ENCODE measurements at regions not wholly inside any gene's neighbourhood (a gene's known extent, or its start where the extent isn't known, plus 50 kb on each side); places are given as distances from the start of the nearest gene placed in this dataset.

- DNase-seq = no peak
Measured at GRCh38 chr4:163582703-163583102, 88.2 kb downstream of the TMA16 start.

GRCh38 chr4:163587867-163588266 lies 93.4 kb downstream of the TMA16 start:
- DNase-seq = no peak

DNA sequence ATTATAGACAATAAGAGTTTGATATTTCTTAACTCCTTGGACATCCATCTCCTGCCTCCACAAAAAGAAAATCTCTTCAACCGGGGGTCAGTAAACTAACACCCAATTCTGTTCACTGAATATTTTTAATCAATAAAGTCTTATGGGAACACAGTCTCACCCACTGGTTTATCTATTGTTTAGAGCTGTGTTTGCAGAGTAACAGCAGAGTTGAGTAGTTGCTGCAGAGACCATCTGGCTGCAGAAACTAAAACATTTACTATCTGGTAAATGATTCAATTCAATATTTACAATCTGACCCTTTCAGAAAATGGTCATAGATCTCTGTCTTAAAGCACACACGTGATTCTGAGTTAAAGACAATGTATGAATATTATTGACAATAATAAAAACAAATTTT lies 94.0 kb downstream of the TMA16 start:
- no peak for DNase-seq

- DNase-seq = no peak
Measured at GRCh38 chr4:163590103-163590502, 95.6 kb downstream of the TMA16 start.

DNA sequence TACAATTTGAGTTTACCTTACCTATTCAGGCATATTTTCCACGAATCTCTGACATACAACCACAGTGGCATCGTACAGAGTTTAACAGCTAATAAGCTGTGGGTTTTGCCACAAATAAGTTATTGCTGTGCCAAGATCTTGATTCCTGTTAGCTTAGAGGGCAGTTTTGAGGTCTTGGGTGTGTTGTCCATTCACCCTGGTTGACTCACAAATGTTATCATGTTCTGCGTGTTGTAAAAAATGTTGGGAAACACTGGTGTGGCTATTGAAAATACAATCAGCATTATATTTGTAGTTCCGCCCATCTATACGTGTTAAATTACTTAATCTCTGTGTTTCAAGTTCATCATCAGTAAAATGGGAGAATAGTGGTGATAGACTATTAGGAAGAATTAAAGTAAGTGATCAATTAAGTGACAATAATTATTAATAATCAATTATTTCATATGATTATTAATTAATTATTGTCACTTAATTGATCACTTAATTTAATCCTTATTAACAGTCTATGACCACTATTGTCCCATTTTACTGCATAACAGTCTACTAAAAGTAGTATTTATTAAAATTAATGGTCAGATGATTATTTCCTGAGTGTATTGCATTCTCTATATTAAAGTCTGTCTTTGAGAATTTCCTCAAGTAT lies 96.3 kb downstream of the TMA16 start:
- DNase-seq = no peak

DNA sequence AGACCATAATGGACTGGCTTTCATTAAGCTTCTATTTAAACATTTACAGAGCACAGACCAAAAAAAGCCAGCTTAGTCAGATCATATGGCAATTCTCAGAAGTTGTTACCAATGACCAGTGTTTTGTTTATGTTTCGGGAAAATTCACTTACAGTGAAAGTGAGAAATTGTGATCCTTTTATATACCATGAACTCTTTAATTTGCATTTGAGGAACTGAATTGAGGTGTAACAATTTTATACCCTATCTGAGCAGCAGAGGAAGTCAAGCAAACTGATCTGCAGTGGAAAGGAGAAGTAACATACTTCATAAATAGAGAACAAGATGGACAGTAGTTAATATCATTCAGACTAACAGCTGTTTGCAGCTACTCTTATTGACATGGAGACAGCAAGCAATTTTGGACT lies 97.1 kb downstream of the TMA16 start:
- DNase-seq = no peak

GRCh38 chr4:163592212-163592611 lies 97.7 kb downstream of the TMA16 start:
- DNase-seq = no peak

DNA sequence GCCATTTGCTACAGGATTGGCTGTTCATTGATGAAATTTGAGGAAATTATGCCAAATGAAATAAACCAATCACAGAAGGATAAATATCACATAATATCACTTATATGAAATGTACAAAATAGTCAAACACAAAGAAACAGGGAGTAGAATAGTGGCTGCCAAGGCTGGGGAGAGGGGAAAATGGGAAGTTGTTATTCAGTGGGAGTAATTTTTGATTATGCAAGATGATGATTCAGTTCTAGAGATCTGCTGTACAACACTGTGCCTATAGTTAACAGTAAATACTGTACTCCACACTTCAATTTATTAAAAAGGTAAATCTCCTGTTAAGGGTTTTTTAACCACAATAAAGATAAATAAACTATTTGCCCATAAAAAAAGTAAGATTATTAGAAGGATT lies 101.1 kb downstream of the TMA16 start:
- no peak for DNase-seq

DNA sequence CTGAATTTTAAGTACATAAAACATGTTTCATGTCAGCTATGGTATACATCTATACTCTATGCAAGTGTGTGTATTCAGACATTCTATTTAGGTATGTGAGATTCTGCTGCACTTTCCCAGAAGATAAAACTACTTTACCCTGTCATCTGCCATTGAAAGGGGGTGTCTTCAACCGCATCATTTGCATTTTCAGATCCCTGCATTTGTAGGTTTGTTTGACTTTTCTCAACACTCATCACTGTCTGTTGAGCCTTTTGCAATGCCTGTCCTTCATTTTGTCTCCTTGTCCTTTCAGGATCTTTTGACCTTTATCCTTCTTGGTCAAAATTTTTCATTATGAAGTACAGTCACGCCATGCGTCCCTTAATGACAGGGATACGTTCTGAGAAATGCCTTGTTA lies 103.5 kb downstream of the TMA16 start:
- no peak for DNase-seq

GRCh38 chr4:163598489-163598888 lies 104.0 kb downstream of the TMA16 start:
- DNase-seq = no peak

DNA sequence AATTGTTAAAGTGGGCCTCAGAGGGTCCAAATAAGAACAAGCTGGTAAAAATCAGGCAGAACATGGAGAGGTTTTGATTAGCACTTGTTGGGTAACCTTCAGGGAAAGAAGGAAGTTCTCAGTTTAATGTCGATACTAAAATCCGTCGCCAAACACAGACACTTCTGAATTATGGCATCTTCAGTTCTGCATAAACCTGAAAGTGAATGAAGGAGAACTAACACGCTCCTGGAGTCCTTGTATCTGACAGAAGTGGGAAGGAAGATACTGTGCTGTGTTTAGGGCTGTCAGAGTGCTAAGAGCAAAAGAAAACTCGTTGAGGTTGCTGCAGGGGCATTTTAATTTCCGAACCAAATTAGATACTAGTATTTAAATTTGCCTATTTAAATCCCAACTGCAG lies 106.2 kb downstream of the TMA16 start:
- DNase-seq = no peak

DNA sequence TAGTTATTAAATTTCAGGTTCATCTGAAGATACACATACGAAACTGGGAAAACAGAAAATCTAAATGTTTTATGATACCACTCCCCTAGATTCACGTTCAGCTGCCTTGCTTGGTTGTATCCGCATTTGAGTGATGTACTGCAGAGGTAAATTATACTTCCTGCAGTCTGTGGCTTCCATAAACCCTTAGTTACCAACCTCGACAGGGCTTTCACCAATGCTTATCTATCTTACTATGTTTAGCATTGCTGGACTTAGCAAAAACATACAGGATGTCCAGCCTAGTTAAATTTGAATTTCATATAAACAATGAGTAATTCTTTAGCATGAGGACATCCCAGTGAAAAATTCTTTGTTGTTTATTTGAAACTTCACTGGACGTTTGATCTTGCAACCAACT lies 108.8 kb downstream of the TMA16 start:
- no peak for DNase-seq

- DNase-seq = no peak
Measured at GRCh38 chr4:163606896-163607691, 112.6 kb downstream of the TMA16 start.

DNA sequence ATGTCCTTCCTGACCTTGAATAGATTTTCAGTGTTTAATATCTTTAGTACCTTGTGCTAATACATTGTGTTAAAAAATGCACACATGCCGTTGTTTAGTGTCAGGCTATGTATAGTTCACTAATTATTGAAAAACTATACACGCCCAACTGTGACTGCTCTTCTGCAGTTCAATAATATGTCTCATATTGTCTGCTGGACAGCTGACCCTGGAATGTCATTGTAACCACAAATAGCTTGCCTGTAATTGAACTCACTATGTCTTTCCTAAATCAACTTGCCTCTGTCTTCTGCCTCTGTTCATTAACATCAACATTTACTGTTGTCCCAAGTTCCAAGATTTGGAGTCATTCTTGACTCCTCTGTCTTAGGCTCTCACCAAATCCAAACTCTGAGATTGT lies 114.5 kb downstream of the TMA16 start:
- DNase-seq = no peak

DNA sequence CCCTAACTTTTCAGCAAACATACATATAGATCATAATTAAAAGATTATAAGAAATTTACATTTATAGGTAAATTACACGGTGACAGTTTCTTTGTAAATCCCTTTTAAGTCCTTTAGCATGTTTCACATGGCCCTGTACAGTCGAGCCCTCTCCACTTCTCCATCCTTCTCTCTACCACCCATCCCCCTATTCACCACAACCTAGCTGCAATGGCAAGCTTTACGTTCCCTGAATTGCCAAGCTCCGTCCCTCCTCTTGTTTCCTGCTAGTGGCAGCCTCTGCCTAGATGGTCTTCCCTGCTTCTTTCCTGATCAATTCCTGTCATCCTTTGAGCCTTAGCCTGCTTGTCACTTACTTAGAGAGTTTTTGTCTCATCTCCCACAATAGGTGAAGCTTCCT lies 116.2 kb downstream of the TMA16 start:
- no peak for DNase-seq

- no peak for DNase-seq
Measured at GRCh38 chr4:163611182-163611581, 116.7 kb downstream of the TMA16 start.

GRCh38 chr4:163611784-163612445 lies 117.4 kb downstream of the TMA16 start:
- DNase-seq = no peak

DNA sequence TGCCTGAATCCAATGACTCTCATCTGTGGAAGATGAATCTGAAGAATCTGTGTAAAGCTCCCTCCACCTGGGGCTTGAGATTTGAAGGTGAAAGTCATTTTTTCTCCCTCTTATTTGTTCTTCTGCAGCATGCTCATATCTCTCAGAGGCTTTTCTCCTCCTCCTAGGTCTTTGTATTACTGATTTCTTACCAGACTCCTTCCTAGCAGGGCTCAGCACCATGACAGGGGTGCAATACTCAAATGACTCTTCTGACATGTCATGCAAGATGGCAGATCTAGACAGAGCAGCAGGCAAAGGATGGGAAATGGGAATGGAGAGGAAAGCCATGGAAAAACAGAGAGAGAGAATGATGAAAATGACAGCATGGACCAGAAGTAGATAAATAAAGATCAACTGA lies 118.3 kb downstream of the TMA16 start:
- no peak for DNase-seq

GRCh38 chr4:163613383-163613782 lies 118.9 kb downstream of the TMA16 start:
- DNase-seq = no peak

- DNase-seq = no peak
Measured at GRCh38 chr4:163614866-163615265, 120.4 kb downstream of the TMA16 start.

GRCh38 chr4:163618845-163619244 lies 124.4 kb downstream of the TMA16 start:
- no peak for DNase-seq

GRCh38 chr4:163620738-163621137 lies 126.2 kb downstream of the TMA16 start:
- DNase-seq = no peak

GRCh38 chr4:163621821-163622220 lies 127.3 kb downstream of the TMA16 start:
- no peak for DNase-seq
